Nephron (organoid): ENCODE measurements at regions not wholly inside any gene's neighbourhood (a gene's known extent, or its start where the extent isn't known, plus 50 kb on each side); places are given as distances from the start of the nearest gene placed in this dataset.

Source experiments
- H3K27ac Mint-ChIP-seq, 3 experiments: 2 replicates each; pipeline ENCODE4 v1.8.0; 2020; ENCODE audit warnings: mixed read lengths in 3 of 3, mild to moderate bottlenecking in 2 of 3, moderate library complexity in 1 of 3
- H3K27me3 Mint-ChIP-seq: 2 replicates; pipeline ENCODE4 v1.8.0; 2021; ENCODE audit warnings: low read depth, mild to moderate bottlenecking, moderate library complexity, mixed read lengths
- H3K36me3 Mint-ChIP-seq: 2 replicates; pipeline ENCODE4 v1.8.0; 2020; ENCODE audit warnings: low read depth, mixed read lengths
- H3K4me1 Mint-ChIP-seq: 2 replicates; pipeline ENCODE4 v1.8.0; 2020; ENCODE audit warnings: mixed read lengths
- H3K4me3 Mint-ChIP-seq, 3 experiments: 2 replicates each; pipeline ENCODE4 v1.8.0; 2020; ENCODE audit warnings: mild to moderate bottlenecking in 3 of 3, mixed read lengths in 3 of 3, moderate library complexity in 2 of 3
- H3K9me3 Mint-ChIP-seq: 2 replicates; pipeline ENCODE4 v1.8.0; 2020; ENCODE audit warnings: mixed read lengths
- TF ChIP-seq, protein P1 (sequence below), 3 experiments: fragments of 200-600 bp; sonication (generic); IDR thresholded peaks; one replicate each; pipeline ENCODE4 v1.5.0; 2021; ENCODE audit warnings: antibody characterized with exemption in 3 of 3; ENCODE audit not compliant: unreplicated experiment in 3 of 3

DNA sequence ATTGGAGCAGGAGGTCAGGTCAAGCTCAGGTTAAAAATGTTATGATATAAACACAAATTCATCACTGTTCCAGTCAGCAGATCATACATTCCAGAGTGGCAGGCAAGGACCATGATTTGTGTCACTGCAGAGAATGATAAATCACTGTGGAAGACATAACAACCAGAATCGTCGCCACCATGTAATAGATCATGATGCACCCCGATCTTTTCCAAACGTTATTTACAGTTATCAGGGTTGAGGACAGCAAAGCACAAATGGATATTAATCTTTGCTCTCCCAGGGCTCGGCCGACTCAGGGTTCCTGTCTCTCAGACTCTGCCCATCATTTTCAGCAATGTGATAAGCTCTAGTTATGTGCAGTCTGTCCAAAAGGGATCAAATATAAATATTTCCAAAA lies 122.7 kb downstream of the ZBTB18 start:
- peak overlapping the region in 1 of 3 experiments; percentile 10 for H3K27ac Mint-ChIP-seq
- TF ChIP-seq, protein P1, sequence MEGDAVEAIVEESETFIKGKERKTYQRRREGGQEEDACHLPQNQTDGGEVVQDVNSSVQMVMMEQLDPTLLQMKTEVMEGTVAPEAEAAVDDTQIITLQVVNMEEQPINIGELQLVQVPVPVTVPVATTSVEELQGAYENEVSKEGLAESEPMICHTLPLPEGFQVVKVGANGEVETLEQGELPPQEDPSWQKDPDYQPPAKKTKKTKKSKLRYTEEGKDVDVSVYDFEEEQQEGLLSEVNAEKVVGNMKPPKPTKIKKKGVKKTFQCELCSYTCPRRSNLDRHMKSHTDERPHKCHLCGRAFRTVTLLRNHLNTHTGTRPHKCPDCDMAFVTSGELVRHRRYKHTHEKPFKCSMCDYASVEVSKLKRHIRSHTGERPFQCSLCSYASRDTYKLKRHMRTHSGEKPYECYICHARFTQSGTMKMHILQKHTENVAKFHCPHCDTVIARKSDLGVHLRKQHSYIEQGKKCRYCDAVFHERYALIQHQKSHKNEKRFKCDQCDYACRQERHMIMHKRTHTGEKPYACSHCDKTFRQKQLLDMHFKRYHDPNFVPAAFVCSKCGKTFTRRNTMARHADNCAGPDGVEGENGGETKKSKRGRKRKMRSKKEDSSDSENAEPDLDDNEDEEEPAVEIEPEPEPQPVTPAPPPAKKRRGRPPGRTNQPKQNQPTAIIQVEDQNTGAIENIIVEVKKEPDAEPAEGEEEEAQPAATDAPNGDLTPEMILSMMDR (IDR thresholded peaks at IDR 0.05; ENCODE audit: unreplicated experiment in 3 of 3) = no peak
- H3K36me3 Mint-ChIP-seq = no peaks in the 10 kb centered on the region
- no peak overlapping the region for H3K4me3 Mint-ChIP-seq
- peaks cover 10% of the 10 kb centered on the region for H3K4me1 Mint-ChIP-seq
- no peaks in the 10 kb centered on the region for H3K9me3 Mint-ChIP-seq
- H3K27me3 Mint-ChIP-seq = peaks cover 6% of the 10 kb centered on the region

DNA sequence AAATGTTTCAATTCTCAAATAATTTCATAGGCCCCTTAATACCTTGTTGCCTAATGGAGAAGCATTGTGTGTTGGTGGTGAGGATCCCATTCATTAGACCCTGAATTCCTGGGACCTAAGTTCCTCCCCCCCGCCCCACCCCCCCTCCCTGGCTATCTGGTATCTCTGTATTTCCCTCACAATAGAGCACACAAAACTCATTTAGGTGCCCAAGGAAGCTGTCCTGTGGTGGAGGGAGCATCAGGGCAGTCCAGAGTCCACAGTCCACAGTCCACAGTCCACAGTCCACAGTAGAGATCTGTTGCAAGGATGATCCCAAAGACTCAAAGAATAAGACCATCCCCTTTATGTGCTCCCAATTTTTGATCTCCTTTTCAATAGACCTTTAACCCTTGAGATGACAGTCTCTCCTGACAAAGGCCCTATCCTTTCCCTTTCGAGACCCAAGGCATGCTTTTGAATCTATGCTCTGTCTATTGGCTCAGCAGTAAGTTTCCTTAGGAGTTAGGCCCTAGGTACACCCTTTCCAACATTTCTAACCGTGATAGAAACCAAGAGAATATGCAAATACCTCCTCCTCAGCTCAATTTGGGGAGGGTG lies 123.9 kb downstream of the ZBTB18 start:
- Mint-ChIP-seq H3K4me3 (no peak overlapping the region), H3K9me3 (no peaks in the 10 kb centered on the region), H3K36me3 (no peaks in the 10 kb centered on the region), H3K27ac (no peak overlapping the region), H3K27me3 (peaks cover 7% of the 10 kb centered on the region), H3K4me1 (peaks cover 10% of the 10 kb centered on the region)
- TF ChIP-seq, protein P1 (IDR thresholded peaks at IDR 0.05; ENCODE audit: unreplicated experiment in 3 of 3) = no peak

DNA sequence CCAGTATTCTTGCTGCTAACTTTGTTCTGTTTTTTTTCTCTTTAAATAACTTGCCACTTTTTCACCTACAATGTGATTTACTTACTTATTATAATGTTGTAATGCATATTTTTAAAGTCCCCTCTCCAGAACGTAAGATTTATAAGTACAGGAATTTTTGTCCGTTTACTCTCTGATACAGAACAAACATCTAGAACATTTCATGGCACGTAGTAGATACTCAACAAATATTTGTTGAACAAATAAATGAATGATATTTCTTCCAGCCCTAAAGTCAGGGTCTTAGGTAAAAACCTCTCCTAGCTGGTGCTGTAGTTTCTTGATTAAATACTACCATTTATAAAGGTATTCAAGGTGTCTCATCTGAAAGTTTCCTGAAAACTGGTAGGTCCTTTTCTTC lies 125.1 kb downstream of the ZBTB18 start:
- H3K4me3 Mint-ChIP-seq = no peak overlapping the region
- H3K9me3 Mint-ChIP-seq = no peaks in the 10 kb centered on the region
- TF ChIP-seq, protein P1 (IDR thresholded peaks at IDR 0.05; ENCODE audit: unreplicated experiment in 3 of 3) = no peak
- peaks cover 7% of the 10 kb centered on the region for H3K27me3 Mint-ChIP-seq
- H3K27ac Mint-ChIP-seq = no peak overlapping the region
- peaks cover 16% of the 10 kb centered on the region for H3K4me1 Mint-ChIP-seq
- no peaks in the 10 kb centered on the region for H3K36me3 Mint-ChIP-seq

DNA sequence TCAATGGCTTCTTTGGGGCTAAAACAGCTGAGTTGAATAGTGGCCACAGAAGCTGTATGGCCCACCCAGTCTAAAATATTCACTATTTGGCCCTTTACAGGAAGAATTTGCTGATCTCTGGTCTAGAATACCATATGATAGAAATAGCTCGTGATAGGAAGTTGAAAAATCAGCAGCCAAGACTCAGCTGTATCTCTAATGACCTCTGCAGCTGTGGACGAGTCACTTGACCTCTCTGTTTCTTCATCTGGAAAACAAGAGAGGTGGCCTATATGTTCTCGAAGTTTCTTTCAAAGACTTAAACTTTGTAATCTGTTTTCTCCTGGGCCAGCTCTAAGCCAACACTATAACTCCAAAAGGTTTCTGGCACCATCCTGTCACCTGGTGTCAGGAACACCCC lies 129.2 kb downstream of the ZBTB18 start:
- H3K27me3 Mint-ChIP-seq = peaks cover 7% of the 10 kb centered on the region
- H3K4me3 Mint-ChIP-seq = no peak overlapping the region
- TF ChIP-seq, protein P1 (IDR thresholded peaks at IDR 0.05; ENCODE audit: unreplicated experiment in 3 of 3) = no peak
- H3K27ac Mint-ChIP-seq = peak overlapping the region in 2 of 3 experiments; percentile 25 to 42
- H3K36me3 Mint-ChIP-seq = no peaks in the 10 kb centered on the region
- H3K4me1 Mint-ChIP-seq = peaks cover 7% of the 10 kb centered on the region
- no peaks in the 10 kb centered on the region for H3K9me3 Mint-ChIP-seq

DNA sequence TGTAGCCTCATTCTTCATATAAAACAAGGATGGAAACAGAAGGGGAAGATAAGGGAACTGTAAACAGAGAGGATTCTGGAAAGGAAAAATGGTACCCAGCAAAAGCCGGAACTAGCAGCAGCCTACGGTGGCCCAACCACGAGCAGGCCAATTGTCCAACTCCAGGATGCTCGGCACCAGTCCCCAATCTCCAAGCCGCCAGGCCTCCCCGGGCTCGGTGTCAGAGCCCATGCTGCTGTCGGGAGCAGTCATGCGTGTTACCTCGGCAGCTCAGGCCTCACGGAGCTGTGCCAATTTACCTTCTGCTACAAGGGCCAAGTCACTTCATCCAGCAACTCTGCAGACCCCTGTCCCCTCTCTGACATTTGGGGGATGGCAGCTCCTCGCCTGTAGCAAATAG lies 130.8 kb downstream of the ZBTB18 start:
- TF ChIP-seq, protein P1 (IDR thresholded peaks at IDR 0.05; ENCODE audit: unreplicated experiment in 3 of 3) = no peak
- Mint-ChIP-seq H3K27me3 (peaks cover 4% of the 10 kb centered on the region), H3K9me3 (no peaks in the 10 kb centered on the region)

DNA sequence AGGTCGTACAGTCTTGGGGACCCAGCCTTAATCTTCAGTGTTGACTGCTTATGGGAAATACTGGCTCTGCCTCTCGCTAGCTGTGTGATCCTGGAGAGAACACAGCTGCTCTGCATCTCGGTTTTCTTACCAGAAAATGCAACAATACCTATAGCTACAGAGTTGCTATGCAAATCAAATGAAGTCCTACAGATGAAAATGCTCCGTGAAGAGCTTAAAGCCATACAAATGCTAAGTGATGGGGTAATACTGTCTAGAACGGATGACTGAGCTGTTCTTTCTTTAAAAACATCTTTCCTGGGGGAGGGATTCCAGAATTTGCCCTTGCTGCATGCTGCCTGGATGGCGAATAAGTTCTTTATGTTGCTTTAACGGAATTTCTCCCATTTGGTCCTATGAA lies 132.0 kb downstream of the ZBTB18 start:
- Mint-ChIP-seq H3K4me3 (no peak overlapping the region), H3K27ac (no peak overlapping the region), H3K27me3 (peaks cover 4% of the 10 kb centered on the region), H3K9me3 (no peaks in the 10 kb centered on the region), H3K36me3 (no peaks in the 10 kb centered on the region), H3K4me1 (peaks cover 7% of the 10 kb centered on the region)
- TF ChIP-seq, protein P1 (IDR thresholded peaks at IDR 0.05; ENCODE audit: unreplicated experiment in 3 of 3) = no peak

More for the DNA sequence above, 130.8 kb downstream of the ZBTB18 start:
- peaks cover 7% of the 10 kb centered on the region for H3K4me1 Mint-ChIP-seq
- no peak overlapping the region for H3K27ac Mint-ChIP-seq
- no peaks in the 10 kb centered on the region for H3K36me3 Mint-ChIP-seq
- no peak overlapping the region for H3K4me3 Mint-ChIP-seq
